ENCODE measurements at regions not wholly inside any gene's neighbourhood (a gene's known extent, or its start where the extent isn't known, plus 50 kb on each side); places are given as distances from the start of the nearest gene placed in this dataset.

GRCh38 chr11:114812733-114813132 lies 134.4 kb downstream of the NXPE2 start:
- Histone ChIP-seq H3K4me3 (no peak overlapping the region), H2AFZ (ENCODE audit: control insufficient read depth, low read depth, low read length) (no peak overlapping the region), H3K79me2 (ENCODE audit: control insufficient read depth, insufficient read depth, low read length) (no peaks in the 10 kb centered on the region), H3K4me2 (ENCODE audit: control insufficient read depth, insufficient read depth) (no peak overlapping the region), H4K20me1 (ENCODE audit: control insufficient read depth, insufficient read depth) (no peaks in the 10 kb centered on the region), H3K9ac (ENCODE audit: control insufficient read depth, insufficient read depth, low read length) (no peak overlapping the region), H3K36me3 (ENCODE audit: control insufficient read depth in 2 of 2, insufficient read depth in 2 of 2, low read length in 1 of 2) (no peaks in the 10 kb centered on the region), H3K9me3 (replicated peaks; ENCODE audit: control insufficient read depth, insufficient read depth, low read length) (no peaks in the 10 kb centered on the region), H3K27ac (ENCODE audit: control insufficient read depth, insufficient read depth) (no peak overlapping the region), H3K27me3 (replicated peaks in 1 of 2; ENCODE audit: control insufficient read depth in 2 of 2, insufficient read depth in 2 of 2, low read length in 1 of 2) (no peaks in the 10 kb centered on the region), H3K4me1 (ENCODE audit: control insufficient read depth, insufficient read depth, low read length) (no peaks in the 10 kb centered on the region)
- CTCF ChIA-PET = no interaction called here
- in situ Hi-C loops (cut with MboI) = no loop called here
- TF ChIP-seq CHD2 (IDR thresholded peaks at IDR 0.05; ENCODE audit: borderline replicate concordance, low read depth, low read length) = no peak
- TF ChIP-seq EZH2 (IDR thresholded peaks at IDR 0.05; ENCODE audit: borderline replicate concordance, control insufficient read depth, low read depth, low read length) = no peak
- TF ChIP-seq RFX5 (IDR thresholded peaks at IDR 0.05; ENCODE audit: low read depth, low read length) = no peak
- no peak for TF ChIP-seq GATAD2B (conservative IDR thresholded peaks at IDR 0.05; ENCODE audit: low read depth)
- TF ChIP-seq FOXM1 (IDR thresholded peaks at IDR 0.05; ENCODE audit: low read depth, low read length) = no peak
- TF ChIP-seq SIN3A (IDR thresholded peaks at IDR 0.05; ENCODE audit: low read depth, low read length) = no peak
- TF ChIP-seq ZBED1 (IDR thresholded peaks at IDR 0.05; ENCODE audit: borderline replicate concordance) = no peak
- no peak for TF ChIP-seq ZNF592 (IDR thresholded peaks at IDR 0.05)
- TF ChIP-seq MEF2B (IDR thresholded peaks at IDR 0.05; ENCODE audit: partially characterized antibody, poor library complexity, severe bottlenecking) = no peak
- TF ChIP-seq ESRRA (IDR thresholded peaks at IDR 0.05; ENCODE audit: low read length) = no peak
- TF ChIP-seq SPI1 (IDR thresholded peaks at IDR 0.05; ENCODE audit: borderline replicate concordance, insufficient read depth, low read depth, low read length) = no peak
- TF ChIP-seq PAX5 (IDR thresholded peaks at IDR 0.05; ENCODE audit: borderline replicate concordance, low read depth, low read length) = no peak
- no peak for TF ChIP-seq POU2F2 (IDR thresholded peaks at IDR 0.05; ENCODE audit: borderline replicate concordance, low read depth, low read length)
- no peak for TF ChIP-seq ATF3 (IDR thresholded peaks at IDR 0.05; ENCODE audit: borderline replicate concordance, extremely low read depth, low read depth, low read length)
- no peak for TF ChIP-seq CREM (IDR thresholded peaks at IDR 0.05; ENCODE audit: low read depth)
- TF ChIP-seq IRF3 (IDR thresholded peaks at IDR 0.05) = no peak
- TF ChIP-seq PAX8 (IDR thresholded peaks at IDR 0.05) = no peak
- TF ChIP-seq IKZF1 (conservative IDR thresholded peaks at IDR 0.05) = no peak
- no peak for DNase-seq (ENCODE audit: low read depth, low spot score)
- RAD21 ChIA-PET (ENCODE audit: unreplicated experiment) = no interaction called here
- SMC1A ChIA-PET (ENCODE audit: uncharacterized antibody, unreplicated experiment) = no interaction called here
- intact Hi-C loops (cut with micrococcal nuclease; ENCODE audit: unreplicated experiment) = no loop called here
- no peak for FAIRE-seq
- ATAC-seq = no peak
- BruUV-seq (replicated peaks) = no TSS peak
- WGBS (ENCODE audit: insufficient coverage, insufficient replicate concordance, low lambda C conversion rate, missing lambda C conversion rate) = 7% methylated on average over 3 of the region's 3 CpGs
- POLR2A ChIA-PET = no interaction called here

Measured in GM12878 (cell line).